ENCODE measurements at regions not wholly inside any gene's neighbourhood (a gene's known extent, or its start where the extent isn't known, plus 50 kb on each side); places are given as distances from the start of the nearest gene placed in this dataset.

- ChIA-PET CTCF (interaction anchor here (1.0 kb wide), 1 partner anchor 29 kb away, joined by 3 read pairs; no protein-coding TSS in a partner anchor), POLR2A (ENCODE audit: unreplicated experiment) (no interaction called here)
- H3K56ac ChIP-seq (ENCODE audit: extremely low read depth, insufficient read depth, low read length) = no peak overlapping the region
- H4K8ac ChIP-seq (ENCODE audit: low read depth in 2 of 2, low read length in 2 of 2) = no peak overlapping the region
- H2BK5ac ChIP-seq (ENCODE audit: low read depth, low read length, poor library complexity, severe bottlenecking) = no peak overlapping the region
- no peak overlapping the region for H3K27ac ChIP-seq (ENCODE audit: insufficient read depth, low read length)
- H3K27me3 ChIP-seq (ENCODE audit: control insufficient read depth, insufficient read depth, low read length) = no peaks in the 10 kb centered on the region
- no peak for ATAC-seq (ENCODE audit: low read depth)
- H4K20me1 ChIP-seq (ENCODE audit: insufficient read depth, low read length) = no peaks in the 10 kb centered on the region
- H3K14ac ChIP-seq (replicated peaks; ENCODE audit: low read depth, low read length) = no peak overlapping the region
- H2BK15ac ChIP-seq (ENCODE audit: low read depth, low read length) = no peak overlapping the region
- peaks cover 2% of the 10 kb centered on the region; the same call in 1 of the 2 replicates for H3K9me3 ChIP-seq (ENCODE audit: control insufficient read depth, insufficient read depth, low read length)
- no peaks in the 10 kb centered on the region for H3K36me3 ChIP-seq (ENCODE audit: control insufficient read depth, insufficient read depth, low read length)
- no peak overlapping the region for H2AFZ ChIP-seq (replicated peaks; ENCODE audit: low read length, poor library complexity)
- no peak overlapping the region for H3K4ac ChIP-seq (ENCODE audit: low read depth, low read length)
- no peak overlapping the region for H3K9ac ChIP-seq (ENCODE audit: low read depth, low read length)
- TF ChIP-seq FOS (IDR thresholded peaks at IDR 0.05; ENCODE audit: low read depth, low read length) (no peak), MAZ (IDR thresholded peaks at IDR 0.05; ENCODE audit: borderline replicate concordance, low read depth, low read length) (no peak), CTCF (conservative IDR thresholded peaks at IDR 0.05; ENCODE audit: low read depth, low read length) (no peak), POLR2A (IDR thresholded peaks at IDR 0.05; ENCODE audit: low read depth, low read length) (no peak), BHLHE40 (IDR thresholded peaks at IDR 0.05; ENCODE audit: low read depth, low read length) (no peak), SMC3 (IDR thresholded peaks at IDR 0.05; ENCODE audit: low read depth, low read length) (no peak), MXI1 (IDR thresholded peaks at IDR 0.05; ENCODE audit: borderline replicate concordance, low read depth, low read length) (no peak), RAD21 (IDR thresholded peaks at IDR 0.05; ENCODE audit: low read length) (no peak), USF2 (IDR thresholded peaks at IDR 0.05; ENCODE audit: low read depth, low read length) (no peak), CEBPB (IDR thresholded peaks at IDR 0.05; ENCODE audit: low read depth, low read length) (no peak), RFX5 (IDR thresholded peaks at IDR 0.05; ENCODE audit: low read depth, low read length) (no peak)
- no peak overlapping the region for H3K23ac ChIP-seq (ENCODE audit: low read depth, low read length)
- H3K79me1 ChIP-seq (ENCODE audit: low read depth in 1 of 2, low read length in 2 of 2) = no peaks in the 10 kb centered on the region
- H3K4me1 ChIP-seq (ENCODE audit: control insufficient read depth, insufficient read depth, low read length) = no peaks in the 10 kb centered on the region
- intact Hi-C loops (cut with micrococcal nuclease) (no loop called here), in situ Hi-C loops (cut with MboI; ENCODE audit: low sequenced_read_pairs) (no loop called here), dilution Hi-C loops (cut with HindIII; ENCODE audit: low sequenced_read_pairs, unreplicated experiment) (no loop called here)
- no peak overlapping the region for H2BK20ac ChIP-seq (ENCODE audit: low read depth, low read length)
- H3K4me2 ChIP-seq (ENCODE audit: low read depth, low read length) = no peak overlapping the region
- WGBS, 2 experiments (ENCODE audit: extremely low coverage in 2 of 2, insufficient read length in 1 of 2) = 45% methylated on average over 2 of the region's 5 CpGs; no CpG with 5 or more reads in 1 of the 2 experiments
- H2BK120ac ChIP-seq (ENCODE audit: low read depth, low read length) = no peak overlapping the region
- BruUV-seq (replicated peaks) = no TSS peak
- H4K5ac ChIP-seq (ENCODE audit: low read depth, low read length) = no peak overlapping the region
- DNase-seq = no peak
- H3K9me1 ChIP-seq (ENCODE audit: insufficient read depth, low read length) = no peaks in the 10 kb centered on the region
- H4K91ac ChIP-seq (ENCODE audit: insufficient read depth, low read depth, low read length) = no peak overlapping the region
- no peak overlapping the region for H2AK5ac ChIP-seq (ENCODE audit: low read depth, low read length)
- no peak overlapping the region for H3K4me3 ChIP-seq (ENCODE audit: insufficient read depth, low read depth, low read length)
- H2AK9ac ChIP-seq (replicated peaks; ENCODE audit: low read depth, low read length, poor library complexity) = no peak overlapping the region
- H3K18ac ChIP-seq (ENCODE audit: low read depth, low read length) = no peak overlapping the region
Measured at GRCh38 chr15:94098921-94099573, 132.3 kb upstream of the MCTP2 start.
